ENCODE measurements at regions not wholly inside any gene's neighbourhood (a gene's known extent, or its start where the extent isn't known, plus 50 kb on each side); places are given as distances from the start of the nearest gene placed in this dataset.

DNA sequence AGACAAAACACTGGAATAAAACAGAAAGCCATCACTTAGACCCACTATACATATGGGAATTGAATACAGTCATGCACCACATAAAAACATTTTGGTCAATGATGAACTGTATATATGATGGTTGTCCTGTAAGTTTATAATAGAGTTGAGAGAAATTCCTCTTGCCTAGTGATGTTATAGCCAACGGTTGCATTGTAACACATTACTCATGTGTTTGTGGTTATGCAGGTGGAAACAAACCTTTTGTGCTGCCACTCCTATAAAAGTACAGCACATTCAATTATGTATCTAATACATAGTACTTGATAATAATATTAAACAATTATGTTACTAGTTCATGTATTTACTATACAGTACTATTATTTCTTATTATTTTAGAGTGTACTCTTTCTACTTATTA lies 381.2 kb upstream of the MBL2 start:
- Histone ChIP-seq H3K27ac (ENCODE audit: low read depth, low read length) (no peak overlapping the region), H3K79me2 (ENCODE audit: control insufficient read depth, insufficient read depth, low read length, unreplicated experiment) (no peaks in the 10 kb centered on the region), H3K36me3 (ENCODE audit: insufficient read depth, low read length) (no peaks in the 10 kb centered on the region), H3K4me3 (ENCODE audit: low read depth, low read length) (no peak overlapping the region), H2AFZ (ENCODE audit: low read length, unreplicated experiment) (no peak overlapping the region), H3K27me3 (ENCODE audit: insufficient read depth, low read length) (no peaks in the 10 kb centered on the region), H3K4me1 (ENCODE audit: control insufficient read depth, insufficient read depth, low read length, unreplicated experiment) (no peaks in the 10 kb centered on the region)

DNA sequence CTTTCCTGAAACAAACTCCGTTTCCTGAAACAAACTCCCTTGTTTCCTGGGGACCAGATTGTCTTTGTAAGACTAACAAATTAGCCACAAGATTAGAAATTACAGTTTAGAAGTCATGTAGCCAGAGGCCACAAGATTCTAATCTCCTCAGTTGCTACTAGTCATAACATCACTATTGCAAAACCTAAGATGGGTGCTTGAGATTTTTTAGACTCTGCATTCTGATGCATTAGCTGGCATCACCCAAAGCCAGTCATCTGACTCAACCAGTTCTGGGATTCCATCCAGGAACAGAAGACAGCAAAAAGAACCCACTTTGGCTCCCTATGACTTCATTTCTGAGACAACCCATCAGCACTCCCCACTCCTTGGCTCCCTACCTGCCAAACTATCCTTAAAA lies 367.9 kb upstream of the MBL2 start:
- Histone ChIP-seq H3K4me1 (ENCODE audit: control insufficient read depth, insufficient read depth, low read length, unreplicated experiment) (no peaks in the 10 kb centered on the region), H3K27me3 (ENCODE audit: insufficient read depth, low read length) (no peaks in the 10 kb centered on the region), H3K27ac (ENCODE audit: low read depth, low read length) (no peak overlapping the region), H3K36me3 (ENCODE audit: insufficient read depth, low read length) (no peaks in the 10 kb centered on the region), H3K79me2 (ENCODE audit: control insufficient read depth, insufficient read depth, low read length, unreplicated experiment) (no peaks in the 10 kb centered on the region), H3K4me3 (ENCODE audit: low read depth, low read length) (no peak overlapping the region), H2AFZ (ENCODE audit: low read length, unreplicated experiment) (no peak overlapping the region)

DNA sequence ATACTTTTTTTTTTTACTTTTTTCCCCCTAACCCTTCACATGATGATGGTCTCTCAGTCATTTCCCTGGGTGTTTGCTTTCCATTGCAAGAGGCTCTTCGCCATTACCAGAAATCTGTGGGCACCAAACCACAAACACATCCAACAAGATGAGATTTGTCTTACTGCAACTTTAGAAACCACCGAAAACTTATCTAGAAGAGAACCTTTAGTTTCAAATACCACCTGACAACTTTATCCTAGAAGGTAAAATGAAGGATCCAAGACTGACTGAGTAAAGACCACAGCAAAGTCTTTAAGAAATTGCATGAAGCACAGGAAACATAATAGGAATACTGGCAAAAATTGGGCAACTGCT lies 363.3 kb upstream of the MBL2 start:
- no peak overlapping the region for H3K27ac ChIP-seq (ENCODE audit: low read depth, low read length)
- H2AFZ ChIP-seq (ENCODE audit: low read length, unreplicated experiment): no peak overlapping the region
- H3K27me3 ChIP-seq (ENCODE audit: insufficient read depth, low read length): no peaks in the 10 kb centered on the region
- H3K36me3 ChIP-seq (ENCODE audit: insufficient read depth, low read length): no peaks in the 10 kb centered on the region
- H3K4me3 ChIP-seq (ENCODE audit: low read depth, low read length): no peak overlapping the region
- H3K4me1 ChIP-seq (ENCODE audit: control insufficient read depth, insufficient read depth, low read length, unreplicated experiment): no peaks in the 10 kb centered on the region
- H3K79me2 ChIP-seq (ENCODE audit: control insufficient read depth, insufficient read depth, low read length, unreplicated experiment): no peaks in the 10 kb centered on the region

GRCh38 chr10:53135213-53135896 lies 362.8 kb upstream of the MBL2 start:
- Histone ChIP-seq H3K27ac (ENCODE audit: low read depth, low read length) (no peak overlapping the region), H3K27me3 (ENCODE audit: insufficient read depth, low read length) (no peaks in the 10 kb centered on the region), H3K36me3 (ENCODE audit: insufficient read depth, low read length) (no peaks in the 10 kb centered on the region), H3K4me1 (ENCODE audit: control insufficient read depth, insufficient read depth, low read length, unreplicated experiment) (no peaks in the 10 kb centered on the region), H3K79me2 (ENCODE audit: control insufficient read depth, insufficient read depth, low read length, unreplicated experiment) (no peaks in the 10 kb centered on the region), H3K4me3 (ENCODE audit: low read depth, low read length) (no peak overlapping the region), H2AFZ (ENCODE audit: low read length, unreplicated experiment) (no peak overlapping the region)

GRCh38 chr10:53134050-53134449 lies 361.5 kb upstream of the MBL2 start:
- Histone ChIP-seq H3K36me3 (ENCODE audit: insufficient read depth, low read length) (no peaks in the 10 kb centered on the region), H2AFZ (ENCODE audit: low read length, unreplicated experiment) (no peak overlapping the region), H3K4me3 (ENCODE audit: low read depth, low read length) (no peak overlapping the region), H3K4me1 (ENCODE audit: control insufficient read depth, insufficient read depth, low read length, unreplicated experiment) (no peaks in the 10 kb centered on the region), H3K27ac (ENCODE audit: low read depth, low read length) (no peak overlapping the region), H3K27me3 (ENCODE audit: insufficient read depth, low read length) (no peaks in the 10 kb centered on the region), H3K79me2 (ENCODE audit: control insufficient read depth, insufficient read depth, low read length, unreplicated experiment) (no peaks in the 10 kb centered on the region)

- Histone ChIP-seq H3K4me3 (ENCODE audit: low read depth, low read length) (no peak overlapping the region), H3K27me3 (ENCODE audit: insufficient read depth, low read length) (no peaks in the 10 kb centered on the region), H3K36me3 (ENCODE audit: insufficient read depth, low read length) (no peaks in the 10 kb centered on the region), H2AFZ (ENCODE audit: low read length, unreplicated experiment) (no peak overlapping the region), H3K4me1 (ENCODE audit: control insufficient read depth, insufficient read depth, low read length, unreplicated experiment) (no peaks in the 10 kb centered on the region), H3K27ac (ENCODE audit: low read depth, low read length) (no peak overlapping the region), H3K79me2 (ENCODE audit: control insufficient read depth, insufficient read depth, low read length, unreplicated experiment) (no peaks in the 10 kb centered on the region)
Observed at GRCh38 chr10:53130337-53130736, 357.8 kb upstream of the MBL2 start.

GRCh38 chr10:53127686-53128085 lies 355.1 kb upstream of the MBL2 start:
- no peak overlapping the region for H3K4me3 ChIP-seq (ENCODE audit: low read depth, low read length)
- no peaks in the 10 kb centered on the region for H3K4me1 ChIP-seq (ENCODE audit: control insufficient read depth, insufficient read depth, low read length, unreplicated experiment)
- no peaks in the 10 kb centered on the region for H3K36me3 ChIP-seq (ENCODE audit: insufficient read depth, low read length)
- no peak overlapping the region for H3K27ac ChIP-seq (ENCODE audit: low read depth, low read length)
- H3K79me2 ChIP-seq (ENCODE audit: control insufficient read depth, insufficient read depth, low read length, unreplicated experiment): no peaks in the 10 kb centered on the region
- no peaks in the 10 kb centered on the region for H3K27me3 ChIP-seq (ENCODE audit: insufficient read depth, low read length)
- no peak overlapping the region for H2AFZ ChIP-seq (ENCODE audit: low read length, unreplicated experiment)

DNA sequence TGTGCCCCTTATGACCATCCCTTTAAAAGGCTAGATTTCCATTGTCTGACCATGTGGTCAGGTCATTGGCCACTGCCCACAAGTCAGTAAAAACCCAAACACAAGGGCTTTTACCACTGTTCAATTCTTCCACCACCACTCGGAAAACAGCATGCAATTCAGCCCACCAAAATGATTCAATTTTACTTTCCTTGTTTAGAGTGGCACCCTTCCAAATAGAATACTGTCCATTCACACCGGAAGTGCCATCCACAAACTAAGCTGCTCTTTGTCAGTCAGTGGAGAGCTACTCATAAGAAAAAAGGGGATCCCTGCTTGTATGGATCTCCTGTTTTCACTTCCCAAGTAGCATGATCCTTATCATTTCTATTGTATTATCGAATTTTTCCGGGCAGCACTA lies 350.7 kb upstream of the MBL2 start:
- Histone ChIP-seq H3K36me3 (ENCODE audit: insufficient read depth, low read length) (no peaks in the 10 kb centered on the region), H3K4me3 (ENCODE audit: low read depth, low read length) (no peak overlapping the region), H3K27ac (ENCODE audit: low read depth, low read length) (no peak overlapping the region), H3K79me2 (ENCODE audit: control insufficient read depth, insufficient read depth, low read length, unreplicated experiment) (no peaks in the 10 kb centered on the region), H3K27me3 (ENCODE audit: insufficient read depth, low read length) (no peaks in the 10 kb centered on the region), H3K4me1 (ENCODE audit: control insufficient read depth, insufficient read depth, low read length, unreplicated experiment) (no peaks in the 10 kb centered on the region), H2AFZ (ENCODE audit: low read length, unreplicated experiment) (no peak overlapping the region)

DNA sequence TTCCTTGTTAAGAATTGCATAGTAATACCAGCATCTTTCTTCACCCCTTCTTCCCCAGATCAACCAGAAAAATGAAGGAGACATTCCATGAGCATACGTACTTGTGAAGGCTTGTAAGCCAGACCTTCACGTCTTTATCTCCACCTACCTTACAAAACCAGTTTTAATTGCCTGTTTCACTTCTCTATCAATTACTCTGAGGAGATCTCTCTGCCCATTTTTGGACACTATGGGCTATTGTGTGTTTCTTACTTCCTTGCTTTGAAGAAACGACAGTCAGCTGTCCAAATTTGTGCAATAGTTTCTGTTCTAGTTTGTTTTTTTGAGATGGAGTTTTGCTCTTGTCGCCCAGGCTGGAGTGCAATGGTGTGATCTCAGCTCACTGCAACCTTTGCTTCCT lies 349.7 kb upstream of the MBL2 start:
- H3K79me2 ChIP-seq (ENCODE audit: control insufficient read depth, insufficient read depth, low read length, unreplicated experiment): no peaks in the 10 kb centered on the region
- H3K27ac ChIP-seq (ENCODE audit: low read depth, low read length): no peak overlapping the region
- no peaks in the 10 kb centered on the region for H3K36me3 ChIP-seq (ENCODE audit: insufficient read depth, low read length)
- no peak overlapping the region for H3K4me3 ChIP-seq (ENCODE audit: low read depth, low read length)
- H3K27me3 ChIP-seq (ENCODE audit: insufficient read depth, low read length): no peaks in the 10 kb centered on the region
- H2AFZ ChIP-seq (ENCODE audit: low read length, unreplicated experiment): no peak overlapping the region
- no peaks in the 10 kb centered on the region for H3K4me1 ChIP-seq (ENCODE audit: control insufficient read depth, insufficient read depth, low read length, unreplicated experiment)

- Histone ChIP-seq H3K4me1 (ENCODE audit: control insufficient read depth, insufficient read depth, low read length, unreplicated experiment) (no peaks in the 10 kb centered on the region), H2AFZ (ENCODE audit: low read length, unreplicated experiment) (no peak overlapping the region), H3K27ac (ENCODE audit: low read depth, low read length) (no peak overlapping the region), H3K27me3 (ENCODE audit: insufficient read depth, low read length) (no peaks in the 10 kb centered on the region), H3K4me3 (ENCODE audit: low read depth, low read length) (no peak overlapping the region), H3K79me2 (ENCODE audit: control insufficient read depth, insufficient read depth, low read length, unreplicated experiment) (no peaks in the 10 kb centered on the region), H3K36me3 (ENCODE audit: insufficient read depth, low read length) (no peaks in the 10 kb centered on the region)
Observed at GRCh38 chr10:53115660-53116059, 343.1 kb upstream of the MBL2 start.

- H3K4me1 ChIP-seq (ENCODE audit: control insufficient read depth, insufficient read depth, low read length, unreplicated experiment): no peaks in the 10 kb centered on the region
- H3K36me3 ChIP-seq (ENCODE audit: insufficient read depth, low read length): no peaks in the 10 kb centered on the region
- H2AFZ ChIP-seq (ENCODE audit: low read length, unreplicated experiment): no peak overlapping the region
- no peak overlapping the region for H3K27ac ChIP-seq (ENCODE audit: low read depth, low read length)
- no peaks in the 10 kb centered on the region for H3K27me3 ChIP-seq (ENCODE audit: insufficient read depth, low read length)
- no peaks in the 10 kb centered on the region for H3K79me2 ChIP-seq (ENCODE audit: control insufficient read depth, insufficient read depth, low read length, unreplicated experiment)
- no peak overlapping the region for H3K4me3 ChIP-seq (ENCODE audit: low read depth, low read length)
Observed at GRCh38 chr10:53111529-53111928, 338.9 kb upstream of the MBL2 start.

All from ACC112 (cell line).